H1 (cell line): ENCODE measurements at regions not wholly inside any gene's neighbourhood (a gene's known extent, or its start where the extent isn't known, plus 50 kb on each side); places are given as distances from the start of the nearest gene placed in this dataset.

ENCODE experiments used
- CTCF ChIP-seq, 3 experiments: IDR thresholded peaks; 1 replicate in 2 of 3; 2 replicates in 1 of 3; pipeline versions ENCODE4 v1.5.1 to v1.6.1; 2011; ENCODE audit warnings: low read length in 3 of 3, mild to moderate bottlenecking in 3 of 3, inconsistent platforms in 2 of 3, low read depth in 1 of 3, moderate library complexity in 1 of 3; ENCODE audit not compliant: insufficient read depth in 1 of 3; ENCODE audit errors: control extremely low read depth in 1 of 3
- JUN ChIP-seq: IDR thresholded peaks from 2 replicates; pipeline ENCODE4 v1.6.1; 2011; ENCODE audit warnings: low read depth, mild to moderate bottlenecking, improper control_type of control experiment, low read length
- SIX5 ChIP-seq: IDR thresholded peaks from 2 replicates; pipeline ENCODE4 v1.6.1; 2011; ENCODE audit warnings: mild to moderate bottlenecking, low read depth, low read length

- no peak for TF ChIP-seq SIX5
- TF ChIP-seq CTCF (IDR thresholded peaks at IDR 0.05; ENCODE audit: control extremely low read depth in 1 of 3, insufficient read depth in 1 of 3, low read depth in 1 of 3, low read length in 3 of 3), result no peak
- no peak for TF ChIP-seq JUN
These were observed 57.5 kb upstream of the ALX4 start for GRCh38 chr11:44367452-44367851.
